ENCODE measurements at regions not wholly inside any gene's neighbourhood (a gene's known extent, or its start where the extent isn't known, plus 50 kb on each side); places are given as distances from the start of the nearest gene placed in this dataset.

- DNase-seq (ENCODE audit: low spot score) = peak; percentile 99
These were observed 115.8 kb downstream of the SLC25A47 start for GRCh38 chr14:100438678-100439592.

DNA sequence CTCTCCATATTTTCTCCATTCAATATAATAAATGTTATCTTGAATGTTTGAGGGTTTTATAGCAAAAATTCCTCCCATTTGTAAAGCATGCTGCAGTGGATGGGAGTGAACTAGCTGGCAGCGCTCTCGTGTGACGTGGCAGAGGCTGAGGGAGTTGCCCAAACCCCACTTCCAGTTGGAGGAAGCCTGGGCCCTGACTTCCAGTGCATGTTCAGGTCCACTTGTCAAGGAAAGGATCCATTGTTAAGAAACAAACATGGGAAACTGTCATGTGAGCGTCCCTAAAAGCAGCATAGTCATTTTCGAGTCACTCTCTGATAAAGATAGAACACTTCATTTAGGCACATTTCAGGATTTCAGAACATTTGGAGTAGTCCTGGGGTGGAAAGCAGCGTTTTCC is 116.6 kb downstream of the SLC25A47 start:
- DNase-seq (ENCODE audit: low spot score) = peak; percentile 51

GRCh38 chr14:100440207-100440631 is 117.1 kb downstream of the SLC25A47 start:
- peak; percentile 91 for DNase-seq (ENCODE audit: low spot score)

DNA sequence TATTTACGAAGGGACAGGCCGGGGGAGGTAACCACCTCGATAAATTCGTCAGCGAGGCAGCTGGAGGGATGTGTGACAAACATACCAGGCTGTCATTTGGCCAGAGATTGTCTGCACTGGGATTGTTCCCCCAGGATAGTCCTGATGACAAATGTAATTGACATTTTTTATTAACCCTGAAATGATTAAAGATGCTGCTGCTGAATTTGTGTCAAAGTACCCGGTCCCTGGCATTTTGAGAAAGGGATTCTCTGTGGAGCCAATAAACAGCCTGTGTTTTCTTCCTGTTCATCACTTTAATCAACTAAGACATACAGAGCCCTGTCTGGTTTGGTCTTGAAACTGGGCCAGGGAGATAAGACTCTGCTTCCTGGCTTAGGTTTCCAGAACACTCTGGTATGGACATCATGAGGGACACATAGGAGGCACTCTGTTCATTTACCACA is 117.6 kb downstream of the SLC25A47 start:
- DNase-seq (ENCODE audit: low spot score) = no peak

GRCh38 chr14:100441271-100441947 is 118.3 kb downstream of the SLC25A47 start:
- no peak for DNase-seq (ENCODE audit: low spot score)

GRCh38 chr14:100442036-100442435 is 118.9 kb downstream of the SLC25A47 start:
- no peak for DNase-seq (ENCODE audit: low spot score)

DNA sequence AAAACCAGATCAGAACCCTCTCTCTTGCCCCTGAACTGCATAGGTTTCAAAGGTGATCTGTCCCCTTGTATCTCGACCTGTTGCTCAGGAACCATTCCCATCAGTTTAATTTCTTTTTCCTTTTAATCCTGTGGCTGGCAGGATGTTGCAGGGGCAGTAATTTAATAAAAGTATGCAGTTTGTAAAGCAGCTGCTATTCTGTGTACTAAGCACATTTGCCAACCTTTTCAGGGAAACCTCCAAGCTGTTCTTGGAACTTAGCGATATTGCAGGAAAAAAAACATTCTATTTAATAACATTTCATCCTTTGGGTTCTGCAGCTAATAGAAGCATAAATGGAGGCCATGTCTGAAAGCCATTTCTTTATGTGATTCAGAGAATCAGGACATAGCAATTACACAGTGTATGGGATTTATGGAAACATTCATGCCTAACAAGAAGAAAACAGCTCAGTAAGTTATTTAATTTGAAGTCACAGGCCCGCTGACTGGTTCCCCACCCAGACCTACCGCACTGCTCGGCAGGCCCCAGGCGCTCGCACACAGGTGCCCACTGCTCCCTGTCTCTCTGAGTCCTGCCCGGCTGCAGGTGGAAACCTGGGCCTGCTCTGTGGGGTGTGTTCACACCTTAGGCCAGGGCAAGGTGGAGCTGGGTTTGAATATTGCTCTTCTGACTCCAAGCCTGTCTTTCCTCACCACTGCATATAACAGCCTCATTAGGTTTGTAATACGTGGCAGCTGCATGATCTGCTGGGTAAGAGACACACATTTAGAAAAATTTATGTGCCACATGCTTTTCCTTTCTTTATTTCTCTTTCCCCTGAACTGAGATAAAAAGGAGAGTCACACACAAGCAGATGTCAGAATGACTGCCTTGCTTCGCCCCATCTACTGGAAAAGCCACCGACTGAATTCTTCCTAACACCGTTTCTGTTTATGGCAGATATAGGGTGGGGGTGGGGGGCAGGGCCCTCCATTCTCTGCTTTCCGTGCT is 119.7 kb downstream of the SLC25A47 start:
- DNase-seq (ENCODE audit: low spot score) = no peak

GRCh38 chr14:100443603-100444002 is 120.5 kb downstream of the SLC25A47 start:
- no peak for DNase-seq (ENCODE audit: low spot score)

- no peak for DNase-seq (ENCODE audit: low spot score)
These were observed 122.4 kb downstream of the SLC25A47 start for GRCh38 chr14:100445436-100446088.

DNA sequence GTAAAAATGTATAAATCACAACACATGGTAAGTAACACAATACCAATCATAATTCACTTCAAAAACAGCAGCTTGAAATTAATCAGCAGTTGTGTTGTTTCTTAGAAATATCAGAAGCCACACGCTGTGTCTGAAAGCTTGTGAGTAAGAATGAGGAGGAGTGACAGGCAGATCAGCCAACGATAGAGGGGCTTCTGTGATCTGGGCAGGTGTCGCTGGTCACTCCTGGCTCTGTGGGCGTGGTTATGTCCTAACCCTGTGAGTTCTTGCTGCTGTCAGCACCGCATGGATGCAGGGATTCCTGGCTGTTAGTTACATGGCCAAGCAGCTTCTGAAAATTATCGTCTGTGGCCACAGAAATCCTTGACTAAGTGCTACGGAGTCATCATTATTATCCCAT is 123.4 kb downstream of the SLC25A47 start:
- peak; percentile 36 for DNase-seq (ENCODE audit: low spot score)

DNA sequence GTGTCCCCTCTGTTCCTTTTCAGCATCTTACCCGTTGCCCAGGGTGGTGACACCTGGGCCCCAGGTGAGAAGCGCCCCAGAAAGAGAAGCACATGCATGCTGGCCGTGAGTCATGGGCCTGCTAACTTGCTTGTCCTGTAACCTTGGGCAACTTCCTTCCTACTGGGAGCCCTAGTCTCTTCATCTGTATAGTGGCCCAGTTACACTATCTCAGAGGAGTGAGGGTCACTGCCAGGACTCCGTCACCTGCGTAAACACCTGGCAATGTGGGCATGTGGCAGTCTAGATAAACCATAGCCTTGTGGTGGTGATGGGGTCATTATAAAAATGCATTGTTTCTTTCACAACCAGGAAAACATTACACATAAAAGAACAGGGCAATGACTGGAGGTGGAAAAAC is 125.2 kb downstream of the SLC25A47 start:
- DNase-seq (ENCODE audit: low spot score) = no peak

GRCh38 chr14:100449225-100449987 is 126.3 kb downstream of the SLC25A47 start:
- DNase-seq (ENCODE audit: low spot score) = no peak

DNA sequence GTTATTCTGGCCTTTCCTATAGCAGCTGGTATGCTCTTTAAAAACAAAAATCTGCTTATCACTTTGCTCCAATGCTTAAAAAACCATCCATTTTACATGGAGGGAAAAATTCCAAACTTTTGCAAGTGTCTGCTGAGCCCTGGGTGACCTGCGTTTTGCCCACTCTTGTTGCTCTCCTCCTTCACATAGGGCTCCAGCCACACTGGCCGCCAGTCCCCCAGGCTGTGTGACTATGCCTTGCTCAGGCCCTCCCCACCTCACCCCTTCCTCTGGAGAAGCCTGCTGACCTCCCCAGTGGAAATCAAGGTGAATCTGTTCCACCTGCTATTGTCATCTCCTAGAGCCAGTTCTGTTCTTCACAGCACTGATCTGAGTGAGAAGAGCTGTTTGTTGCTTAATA is 126.9 kb downstream of the SLC25A47 start:
- no peak for DNase-seq (ENCODE audit: low spot score)

- no peak for DNase-seq (ENCODE audit: low spot score)
These were observed 127.6 kb downstream of the SLC25A47 start for GRCh38 chr14:100450736-100451135.

DNA sequence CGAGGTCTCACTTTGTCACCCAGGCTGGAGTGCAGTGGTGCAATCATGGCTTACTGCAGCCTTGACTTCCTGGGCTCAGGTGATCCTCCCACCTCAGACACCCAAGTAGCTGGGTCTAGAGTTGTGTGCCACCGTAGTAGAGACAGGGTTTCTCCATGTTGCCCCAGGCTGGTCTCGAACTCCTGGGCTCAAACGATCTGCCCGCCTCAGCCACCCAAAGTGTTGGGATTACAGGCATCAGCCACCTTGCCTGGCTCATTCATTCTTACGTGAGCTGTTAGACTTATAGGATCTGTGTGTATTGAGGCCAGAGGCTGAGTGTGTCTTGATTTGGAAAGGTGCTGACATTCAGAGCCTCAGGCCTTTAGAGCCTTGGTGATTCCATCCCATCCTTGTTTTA is 128.1 kb downstream of the SLC25A47 start:
- DNase-seq (ENCODE audit: low spot score) = no peak

DNA sequence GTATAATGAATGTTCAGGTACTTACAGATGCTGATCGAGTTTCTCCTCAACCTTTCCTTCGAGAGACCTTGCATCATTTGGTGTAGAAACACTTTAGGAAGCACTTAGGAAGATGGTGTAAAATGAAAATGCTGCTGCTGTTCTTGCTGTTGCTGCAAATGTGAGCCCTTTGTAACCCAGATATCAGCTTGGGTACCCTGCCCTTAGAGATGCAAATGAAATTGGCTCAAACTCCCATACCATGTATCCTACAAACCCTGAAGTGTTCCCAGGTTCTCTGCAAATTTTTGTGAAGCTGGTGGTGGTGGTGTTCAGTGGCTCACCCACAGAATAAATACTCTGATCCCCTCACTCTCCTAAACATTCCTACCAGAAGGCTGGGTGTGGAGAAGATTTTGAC is 130.8 kb downstream of the SLC25A47 start:
- no peak for DNase-seq (ENCODE audit: low spot score)

DNA sequence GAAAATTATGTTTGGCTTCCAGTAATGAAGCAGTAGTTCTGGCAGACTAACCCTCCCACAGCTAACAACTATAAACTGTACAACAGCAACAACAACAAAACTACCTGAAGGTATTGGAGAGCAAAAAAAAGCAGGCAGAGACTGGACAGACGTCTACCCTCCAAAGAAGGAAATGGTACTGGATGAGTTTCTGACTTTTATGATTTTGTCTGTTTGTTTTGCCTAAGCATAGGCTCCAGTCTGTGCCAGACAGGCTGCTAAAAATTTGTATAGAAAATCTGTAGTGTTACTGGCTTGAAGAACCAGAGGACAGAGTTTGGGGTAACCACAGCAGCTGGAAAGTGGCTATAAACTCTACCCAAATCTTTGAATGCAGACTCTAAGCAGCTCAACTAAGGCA is 131.3 kb downstream of the SLC25A47 start:
- no peak for DNase-seq (ENCODE audit: low spot score)

DNA sequence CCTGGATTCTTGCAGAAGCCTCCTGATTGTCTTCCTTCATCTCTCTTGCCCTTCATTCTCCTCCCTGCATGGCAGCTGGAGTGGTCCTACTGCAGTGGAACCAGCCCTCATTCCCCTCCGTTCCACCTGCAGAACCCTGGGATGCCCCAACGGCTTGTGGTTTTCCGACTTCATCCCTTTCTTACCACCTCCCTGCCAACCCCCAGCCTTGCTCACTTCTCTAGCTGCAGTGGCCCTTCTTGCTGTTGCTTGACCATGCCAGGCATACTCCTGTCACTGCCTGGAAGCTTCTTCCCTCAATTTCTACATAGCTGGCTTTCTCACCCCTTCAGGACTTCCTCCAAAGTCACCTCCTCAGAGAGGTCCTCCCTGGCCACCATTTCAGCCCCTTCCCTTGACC is 123.3 kb downstream of the BEGAIN start:
- no peak for DNase-seq (ENCODE audit: low spot score)

GRCh38 chr14:100466111-100466856 is 120.9 kb downstream of the BEGAIN start:
- no peak for DNase-seq (ENCODE audit: low spot score)

All from SW480 (cell line).